Endodermal cell (in vitro differentiated cells): ENCODE measurements at regions not wholly inside any gene's neighbourhood (a gene's known extent, or its start where the extent isn't known, plus 50 kb on each side); places are given as distances from the start of the nearest gene placed in this dataset.

Source experiments
- DNase-seq: peaks from one replicate; pipeline ENCODE4 v3.0.0-alpha.2; 2017
- H3K27ac ChIP-seq: 2 replicates; pipeline ENCODE4 v1.5.1; 2013; ENCODE audit warnings: mild to moderate bottlenecking, low read depth, low read length, moderate library complexity
- H3K27me3 ChIP-seq: 2 replicates; pipeline ENCODE4 v1.6.1; 2013; ENCODE audit warnings: mild to moderate bottlenecking, low read length, moderate library complexity; ENCODE audit not compliant: insufficient read depth, control insufficient read depth, poor library complexity, severe bottlenecking
- H3K36me3 ChIP-seq: 2 replicates; pipeline ENCODE4 v1.7.0; 2013; ENCODE audit warnings: mild to moderate bottlenecking, low read length, moderate library complexity; ENCODE audit not compliant: control insufficient read depth, insufficient read depth
- H3K4me1 ChIP-seq: one replicate; pipeline ENCODE4 v1.7.0; 2013; ENCODE audit warnings: low read length; ENCODE audit not compliant: control insufficient read depth, insufficient read depth
- H3K4me3 ChIP-seq: 2 replicates; pipeline ENCODE4 v1.5.1; 2013; ENCODE audit warnings: mild to moderate bottlenecking, low read length, moderate library complexity
- H3K9ac ChIP-seq: 2 replicates; pipeline ENCODE4 v1.6.1; 2013; ENCODE audit warnings: mild to moderate bottlenecking, low read length, moderate library complexity; ENCODE audit not compliant: poor library complexity, severe bottlenecking; ENCODE audit errors: extremely low read depth
- H3K9me3 ChIP-seq: 2 replicates; pipeline ENCODE4 v1.6.1; 2013; ENCODE audit warnings: mild to moderate bottlenecking, low read length, moderate library complexity; ENCODE audit not compliant: control insufficient read depth
- H3K27ac Mint-ChIP-seq: 2 replicates; pipeline ENCODE4 v1.8.0; 2020; ENCODE audit warnings: mixed read lengths
- H3K27me3 Mint-ChIP-seq: 2 replicates; pipeline ENCODE4 v1.8.0; 2021; ENCODE audit warnings: mild to moderate bottlenecking, mixed read lengths; ENCODE audit not compliant: insufficient read depth
- H3K36me3 Mint-ChIP-seq: 2 replicates; pipeline ENCODE4 v1.8.0; 2020; ENCODE audit warnings: low read depth, mixed read lengths
- H3K4me1 Mint-ChIP-seq: 2 replicates; pipeline ENCODE4 v1.8.0; 2020; ENCODE audit warnings: mixed read lengths
- H3K4me3 Mint-ChIP-seq: 2 replicates; pipeline ENCODE4 v1.8.0; 2020; ENCODE audit warnings: mild to moderate bottlenecking, moderate library complexity, mixed read lengths
- H3K9me3 Mint-ChIP-seq: 2 replicates; pipeline ENCODE4 v1.8.0; 2020; ENCODE audit warnings: mild to moderate bottlenecking, mixed read lengths
- WGBS, 2 experiments: methylation state at CpG; one replicate each; pipeline versions ENCODE4 v1.1.5 to v1.1.7; 2013; ENCODE audit warnings: missing lambda C conversion rate in 2 of 2, mixed read lengths in 1 of 2; ENCODE audit not compliant: insufficient coverage in 1 of 2, insufficient read length in 1 of 2; 5-methylcytosine and 5-hydroxymethylcytosine counted together
- TF ChIP-seq, protein P1 (sequence below): fragments of 200-600 bp; sonication (generic); conservative IDR thresholded peaks from 2 replicates; pipeline ENCODE4 v1.5.0; 2021; ENCODE audit warnings: antibody characterized with exemption, mild to moderate bottlenecking

DNA sequence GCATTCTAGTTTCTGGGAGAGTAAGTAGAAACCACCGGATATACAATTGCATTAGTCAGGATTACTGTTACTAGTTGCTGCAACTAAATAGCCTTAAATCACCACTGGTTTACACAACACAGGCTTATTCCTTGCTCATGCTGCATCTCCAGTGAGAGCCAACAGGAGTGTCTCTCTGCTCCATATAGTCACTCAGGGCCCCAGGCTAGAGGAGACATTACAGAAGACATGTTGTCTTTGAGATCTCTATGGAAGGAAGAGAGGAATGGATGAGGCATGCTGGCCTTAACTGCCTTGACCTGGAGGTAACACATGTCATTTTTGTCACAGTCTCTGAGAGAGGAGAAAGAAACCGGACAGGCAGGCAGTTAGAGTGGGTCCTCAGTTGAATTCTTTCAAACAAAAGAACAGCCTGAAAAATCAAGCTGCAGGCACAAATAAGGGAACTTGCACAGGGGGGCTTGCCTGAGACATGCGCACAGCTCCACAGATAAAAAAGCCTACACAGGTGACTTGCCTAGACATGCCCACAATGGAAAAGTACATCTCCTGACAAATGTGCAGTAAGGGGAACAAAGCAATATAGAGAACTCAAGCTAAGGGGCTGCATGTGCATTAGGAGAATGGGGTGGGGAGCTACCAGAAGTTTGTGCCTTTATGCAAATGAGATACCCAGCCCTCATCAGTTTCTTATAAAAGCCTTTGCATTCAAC, 348.0 kb downstream of the TYW1 start:
- no peaks in the 10 kb centered on the region for H3K4me1 ChIP-seq
- Mint-ChIP-seq H3K27me3 (no peaks in the 10 kb centered on the region), H3K9me3 (peaks cover 11% of the 10 kb centered on the region), H3K36me3 (peaks cover 5% of the 10 kb centered on the region), H3K4me1 (peaks cover 11% of the 10 kb centered on the region), H3K4me3 (no peak overlapping the region), H3K27ac (no peak overlapping the region)
- H3K27ac ChIP-seq, result no peak overlapping the region
- H3K9ac ChIP-seq, result no peak overlapping the region
- H3K36me3 ChIP-seq, result no peaks in the 10 kb centered on the region
- no peaks in the 10 kb centered on the region for H3K27me3 ChIP-seq
- peak; percentile 23 for DNase-seq
- TF ChIP-seq, protein P1, sequence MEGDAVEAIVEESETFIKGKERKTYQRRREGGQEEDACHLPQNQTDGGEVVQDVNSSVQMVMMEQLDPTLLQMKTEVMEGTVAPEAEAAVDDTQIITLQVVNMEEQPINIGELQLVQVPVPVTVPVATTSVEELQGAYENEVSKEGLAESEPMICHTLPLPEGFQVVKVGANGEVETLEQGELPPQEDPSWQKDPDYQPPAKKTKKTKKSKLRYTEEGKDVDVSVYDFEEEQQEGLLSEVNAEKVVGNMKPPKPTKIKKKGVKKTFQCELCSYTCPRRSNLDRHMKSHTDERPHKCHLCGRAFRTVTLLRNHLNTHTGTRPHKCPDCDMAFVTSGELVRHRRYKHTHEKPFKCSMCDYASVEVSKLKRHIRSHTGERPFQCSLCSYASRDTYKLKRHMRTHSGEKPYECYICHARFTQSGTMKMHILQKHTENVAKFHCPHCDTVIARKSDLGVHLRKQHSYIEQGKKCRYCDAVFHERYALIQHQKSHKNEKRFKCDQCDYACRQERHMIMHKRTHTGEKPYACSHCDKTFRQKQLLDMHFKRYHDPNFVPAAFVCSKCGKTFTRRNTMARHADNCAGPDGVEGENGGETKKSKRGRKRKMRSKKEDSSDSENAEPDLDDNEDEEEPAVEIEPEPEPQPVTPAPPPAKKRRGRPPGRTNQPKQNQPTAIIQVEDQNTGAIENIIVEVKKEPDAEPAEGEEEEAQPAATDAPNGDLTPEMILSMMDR, result no peak
- whole genome bisulfite sequencing, 2 experiments, result 80 to 93% methylated on average over 1 to 3 of the region's 3 CpGs
- H3K9me3 ChIP-seq, result peaks cover 16% of the 10 kb centered on the region
- H3K4me3 ChIP-seq, result no peak overlapping the region

DNA sequence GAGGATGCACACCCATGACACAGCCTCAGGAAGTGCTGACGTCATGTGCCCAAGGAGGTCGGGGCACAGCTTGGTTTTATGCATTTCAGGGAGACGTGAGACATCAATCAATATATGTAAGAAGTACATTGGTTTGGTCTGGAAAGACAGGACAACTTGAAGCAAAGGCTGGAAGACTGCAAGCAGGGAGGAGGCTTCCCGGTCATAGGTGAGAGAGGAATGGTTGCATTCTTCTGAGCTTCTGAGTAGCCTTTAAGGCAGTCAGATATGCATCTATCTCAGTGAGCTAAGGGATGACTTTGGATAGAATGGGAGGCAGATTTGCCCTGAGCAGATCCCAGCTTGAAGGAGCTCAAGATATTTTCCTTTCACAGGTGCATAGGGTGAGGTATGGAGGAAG, 349.5 kb downstream of the TYW1 start:
- Histone ChIP-seq H3K9me3 (peaks cover 16% of the 10 kb centered on the region), H3K4me3 (no peak overlapping the region), H3K27me3 (no peaks in the 10 kb centered on the region), H3K27ac (no peak overlapping the region), H3K4me1 (no peaks in the 10 kb centered on the region), H3K36me3 (no peaks in the 10 kb centered on the region), H3K9ac (no peak overlapping the region)
- Mint-ChIP-seq H3K4me1 (peaks cover 10% of the 10 kb centered on the region), H3K4me3 (no peak overlapping the region), H3K36me3 (no peaks in the 10 kb centered on the region), H3K27ac (no peak overlapping the region), H3K27me3 (no peaks in the 10 kb centered on the region), H3K9me3 (peaks cover 11% of the 10 kb centered on the region)
- 67 to 68% methylated on average over 4 of the region's 4 CpGs for WGBS, 2 experiments
- TF ChIP-seq, protein P1, result no peak
- DNase-seq, result no peak

DNA sequence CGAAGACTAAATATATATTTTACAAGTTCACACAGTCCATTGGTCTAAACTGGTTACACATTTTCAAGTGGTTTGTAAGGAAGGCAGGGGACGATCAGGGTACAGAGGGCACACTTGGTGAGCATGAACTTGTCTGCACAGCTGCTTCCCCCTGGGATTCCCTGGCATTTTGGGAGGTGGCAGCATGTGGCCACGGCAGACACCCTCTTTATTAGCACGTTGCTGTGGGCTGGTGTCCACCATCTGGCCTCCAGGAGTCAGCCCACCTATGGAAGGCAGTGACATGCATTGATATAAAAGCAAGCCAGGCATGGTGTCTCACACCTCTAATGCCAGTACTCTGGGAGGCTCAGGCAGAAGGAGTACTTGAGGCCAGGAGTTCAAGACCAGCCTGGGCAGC, 350.2 kb downstream of the TYW1 start:
- TF ChIP-seq, protein P1, result no peak
- Histone ChIP-seq H3K36me3 (no peaks in the 10 kb centered on the region), H3K4me3 (no peak overlapping the region), H3K9me3 (peaks cover 16% of the 10 kb centered on the region), H3K9ac (no peak overlapping the region), H3K27me3 (no peaks in the 10 kb centered on the region), H3K27ac (no peak overlapping the region), H3K4me1 (no peaks in the 10 kb centered on the region)
- peak; percentile 35 for DNase-seq
- H3K4me3 Mint-ChIP-seq, result no peak overlapping the region
- 92 to 100% methylated on average over 1 to 4 of the region's 4 CpGs for WGBS, 2 experiments
- H3K27ac Mint-ChIP-seq, result no peak overlapping the region
- peaks cover 11% of the 10 kb centered on the region for H3K9me3 Mint-ChIP-seq
- H3K4me1 Mint-ChIP-seq, result peaks cover 10% of the 10 kb centered on the region
- no peaks in the 10 kb centered on the region for H3K36me3 Mint-ChIP-seq
- H3K27me3 Mint-ChIP-seq, result no peaks in the 10 kb centered on the region
